Loucy (cell line): ENCODE measurements at regions not wholly inside any gene's neighbourhood (a gene's known extent, or its start where the extent isn't known, plus 50 kb on each side); places are given as distances from the start of the nearest gene placed in this dataset.

Experiments
- CTCF ChIP-seq: fragments of 200-600 bp; sonication (generic); conservative IDR thresholded peaks from 2 replicates; pipeline ENCODE4 v1.5.1; 2014; ENCODE audit warnings: mild to moderate bottlenecking, antibody characterized with exemption, low read length
- EZH2phosphoT487 ChIP-seq: fragments of 200-600 bp; IDR thresholded peaks from 2 replicates; pipeline ENCODE4 v1.6.1; 2018; ENCODE audit warnings: antibody characterized with exemption, mild to moderate bottlenecking, moderate library complexity, borderline replicate concordance

DNA sequence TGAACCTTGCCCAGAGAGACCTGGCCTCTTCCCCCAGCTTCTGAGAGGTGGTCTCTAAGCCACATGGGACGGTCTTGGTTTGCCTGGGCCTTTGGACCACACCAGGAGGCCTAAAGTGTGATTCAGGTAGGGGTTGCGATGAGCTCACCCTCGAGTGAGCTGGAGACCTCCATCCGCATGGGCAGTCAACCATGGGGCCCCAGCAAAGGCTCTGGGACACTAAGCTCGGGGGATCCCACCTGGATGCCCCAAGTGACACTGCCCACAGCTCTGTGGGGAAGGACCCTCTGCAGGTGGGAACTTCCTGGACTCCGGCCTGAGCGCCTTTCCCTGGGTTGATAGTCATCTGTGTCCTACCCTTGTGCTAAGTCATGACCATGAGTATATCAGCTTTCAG lies 57.1 kb upstream of the FAM20C start:
- TF ChIP-seq CTCF (no peak), EZH2phosphoT487 (no peak)
